Hypothalamus (tissue), 51 donors: ENCODE measurements at regions not wholly inside any gene's neighbourhood (a gene's known extent, or its start where the extent isn't known, plus 50 kb on each side); places are given as distances from the start of the nearest gene placed in this dataset.

Source experiments
- DNase-seq, 51 donors: peaks; one replicate each; lab custom pipeline; 2025; lab: John Stamatoyannopoulos, UW

- DNase-seq: no peak
Measured at GRCh38 chr14:66092748-66093147, 393.4 kb upstream of the CCDC196 start.

DNA sequence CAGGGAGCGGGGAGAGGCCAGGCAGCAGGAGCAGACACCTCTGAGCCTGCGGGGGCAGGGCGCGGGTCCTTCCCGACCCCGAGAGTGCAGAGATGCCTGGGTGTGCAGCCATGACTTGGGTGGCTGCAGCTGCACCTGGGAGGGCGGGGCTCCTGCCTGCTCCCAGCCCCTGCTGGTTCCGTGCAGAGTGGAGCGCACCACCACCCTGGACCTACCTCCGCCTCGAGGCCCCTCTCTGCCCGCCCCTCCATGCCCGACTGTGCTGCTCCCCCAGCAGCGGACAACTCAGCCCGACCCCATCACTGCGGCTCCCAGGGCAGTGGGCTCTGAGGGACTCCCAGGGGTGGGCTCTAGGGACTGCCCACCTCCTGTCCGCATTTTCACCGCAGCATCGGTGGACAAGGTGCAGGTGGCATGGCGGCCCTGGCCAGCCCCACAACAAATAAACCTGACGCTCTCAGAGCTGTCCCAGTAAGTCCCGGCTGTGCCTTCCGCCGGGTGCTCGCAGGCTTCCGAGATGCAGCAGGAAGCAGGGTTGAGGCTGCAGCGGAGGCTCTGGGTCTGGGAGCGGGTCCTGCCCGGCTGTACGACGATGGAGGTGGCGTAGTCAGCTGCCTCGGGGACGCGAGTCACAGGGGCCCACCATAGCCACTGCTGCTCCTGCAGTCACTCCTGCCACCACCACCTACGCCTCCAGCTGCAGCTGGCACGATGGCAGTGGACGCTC lies 392.0 kb upstream of the CCDC196 start:
- no peak for DNase-seq

DNA sequence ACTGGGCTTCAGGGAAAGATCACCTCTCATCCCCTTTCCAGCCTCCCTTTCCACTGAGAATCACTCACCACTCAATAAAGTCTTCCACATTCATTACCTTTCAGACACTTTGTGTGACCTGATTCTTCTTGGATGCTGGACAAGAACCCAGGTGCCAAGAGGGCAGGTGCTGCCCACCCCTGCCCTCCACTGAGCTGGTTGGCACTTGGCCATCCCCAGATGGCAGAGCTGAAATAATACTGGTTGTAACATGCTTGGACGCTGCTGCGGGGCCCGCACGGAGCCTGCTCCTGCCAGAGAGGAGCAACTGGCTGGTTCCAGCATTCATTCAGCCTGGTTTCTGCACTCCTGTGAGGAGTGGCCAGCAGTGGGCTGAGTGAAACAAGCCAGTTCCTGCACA lies 386.7 kb upstream of the CCDC196 start:
- DNase-seq: no peak

GRCh38 chr14:66099931-66100330 lies 386.2 kb upstream of the CCDC196 start:
- DNase-seq: no peak

GRCh38 chr14:66101662-66102061 lies 384.5 kb upstream of the CCDC196 start:
- no peak for DNase-seq

- DNase-seq: no peak
Measured at GRCh38 chr14:66104486-66104885, 381.7 kb upstream of the CCDC196 start.

- no peak for DNase-seq
Measured at GRCh38 chr14:66105815-66106214, 380.4 kb upstream of the CCDC196 start.

DNA sequence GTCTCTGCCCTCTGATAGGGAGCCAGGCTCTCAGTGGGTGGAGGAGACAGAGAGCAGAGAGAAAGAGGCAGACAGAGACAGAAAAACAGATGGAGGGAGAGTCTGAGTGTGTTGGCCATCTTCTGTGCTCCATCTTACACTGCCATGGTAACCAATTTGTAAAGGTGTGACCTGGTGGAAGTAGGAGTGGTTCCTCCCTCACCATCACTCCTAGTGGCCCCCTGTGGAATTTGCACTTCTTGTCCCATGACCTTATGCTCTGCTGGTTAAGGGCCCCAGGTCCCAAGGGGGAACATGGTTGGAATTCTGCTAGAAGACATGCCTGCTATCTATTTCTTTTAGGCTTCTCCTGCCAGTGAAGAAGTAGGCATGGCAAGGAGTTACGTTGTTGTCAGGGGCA lies 376.7 kb upstream of the CCDC196 start:
- no peak for DNase-seq

DNA sequence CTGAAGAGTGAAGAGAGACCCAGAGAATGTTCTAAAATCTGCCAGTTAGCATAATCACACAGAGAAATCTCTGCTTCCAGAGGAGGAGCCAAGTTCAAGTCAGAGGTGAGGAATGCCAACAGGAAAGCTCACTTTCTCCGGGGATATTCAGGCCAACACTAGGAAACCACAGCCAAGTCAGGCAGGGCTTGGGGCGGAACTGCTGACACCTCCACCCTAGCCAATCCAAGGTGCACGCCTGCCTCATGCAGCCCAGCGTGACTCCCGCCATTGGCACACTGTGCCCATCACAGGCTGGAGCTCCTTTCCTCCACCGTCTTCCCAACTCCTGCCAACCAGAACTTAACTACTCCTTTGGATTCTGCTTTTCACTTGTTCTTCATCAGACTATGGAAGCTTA lies 374.3 kb upstream of the CCDC196 start:
- DNase-seq: no peak

GRCh38 chr14:66114071-66114470 lies 372.1 kb upstream of the CCDC196 start:
- no peak for DNase-seq

GRCh38 chr14:66115740-66116502 lies 370.2 kb upstream of the CCDC196 start:
- DNase-seq: no peak

GRCh38 chr14:66116732-66117131 lies 369.4 kb upstream of the CCDC196 start:
- DNase-seq: no peak

GRCh38 chr14:66117600-66117999 lies 368.6 kb upstream of the CCDC196 start:
- no peak for DNase-seq

DNA sequence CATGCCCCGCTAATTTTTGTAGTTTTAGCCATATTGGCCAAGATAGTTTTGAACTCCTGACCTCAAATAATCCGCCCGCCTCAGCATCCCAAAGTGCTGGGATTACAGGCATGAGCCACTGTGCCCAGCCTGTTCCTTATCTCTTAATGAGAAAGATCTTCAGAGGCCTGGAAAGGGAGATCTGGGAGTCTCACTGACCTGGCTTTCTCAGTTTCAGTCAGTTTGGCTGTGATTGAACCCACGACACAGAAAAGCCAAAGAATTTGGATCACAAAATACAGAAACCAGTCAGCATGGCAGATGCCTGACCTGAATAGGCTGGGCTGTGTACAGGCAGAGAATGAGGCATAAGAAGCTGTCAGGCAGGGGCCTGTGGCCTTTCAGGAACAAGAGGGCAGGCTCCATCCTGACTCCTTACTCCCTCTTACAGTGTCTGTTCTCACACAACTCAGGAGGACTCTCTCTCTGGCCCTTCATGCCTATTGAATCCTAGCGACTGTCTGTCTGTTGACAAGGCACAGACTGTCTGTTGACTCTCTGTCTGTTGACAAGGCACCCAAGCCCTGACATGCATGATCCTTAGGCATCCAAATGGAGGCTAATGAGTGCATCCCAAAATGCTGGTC lies 366.5 kb upstream of the CCDC196 start:
- no peak for DNase-seq

- no peak for DNase-seq
Measured at GRCh38 chr14:66120402-66120801, 365.8 kb upstream of the CCDC196 start.

- no peak for DNase-seq
Measured at GRCh38 chr14:66121859-66122258, 364.3 kb upstream of the CCDC196 start.

DNA sequence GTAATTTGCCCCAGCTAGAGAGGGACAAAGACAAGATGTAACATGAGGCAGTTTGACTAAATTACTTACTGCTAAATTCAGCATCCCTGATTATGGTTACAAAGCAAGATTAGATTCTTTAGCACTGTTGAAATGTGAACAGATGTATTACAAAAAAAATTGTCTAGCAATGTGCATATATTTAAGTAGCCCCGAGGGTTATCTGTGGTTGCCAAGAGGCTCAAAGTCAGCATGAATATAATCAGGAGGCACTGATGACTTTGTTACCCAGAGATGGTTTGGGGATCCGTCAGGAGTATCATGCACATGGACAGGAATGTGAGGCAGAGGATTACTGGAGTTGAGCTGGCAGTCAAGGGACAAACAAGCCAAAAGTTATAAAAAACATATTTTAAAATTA lies 356.9 kb upstream of the CCDC196 start:
- DNase-seq: no peak

- no peak for DNase-seq
Measured at GRCh38 chr14:66131111-66131510, 355.1 kb upstream of the CCDC196 start.

GRCh38 chr14:66133666-66134065 lies 352.5 kb upstream of the CCDC196 start:
- DNase-seq: no peak

- no peak for DNase-seq
Measured at GRCh38 chr14:66135831-66136230, 350.3 kb upstream of the CCDC196 start.

DNA sequence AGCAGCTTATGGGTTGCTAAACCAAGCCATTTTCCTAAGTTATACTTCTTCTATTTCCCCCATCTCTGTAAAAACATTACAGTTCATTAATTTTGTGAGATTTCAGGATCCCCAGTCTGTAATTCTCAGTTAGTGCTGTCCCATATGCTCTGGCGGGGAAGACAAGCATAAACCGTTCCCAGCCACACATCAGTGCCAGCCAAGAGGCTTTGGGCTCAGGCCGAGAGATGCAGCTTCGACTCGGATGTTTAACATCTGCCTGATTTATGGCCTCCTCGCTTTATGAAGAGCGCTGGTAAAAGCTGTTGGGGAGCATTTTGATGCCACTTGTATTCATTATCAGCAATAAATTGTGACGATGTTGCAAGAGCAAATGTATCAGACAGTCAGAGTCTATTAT lies 349.1 kb upstream of the CCDC196 start:
- DNase-seq: no peak

- DNase-seq: no peak
Measured at GRCh38 chr14:66139432-66139831, 346.7 kb upstream of the CCDC196 start.
